Caco-2 (cell line): ENCODE measurements at regions not wholly inside any gene's neighbourhood (a gene's known extent, or its start where the extent isn't known, plus 50 kb on each side); places are given as distances from the start of the nearest gene placed in this dataset.

Experiments used
- BruUV-seq: library from RNA; stranded (reverse); fragments of 400-500 nt; replicated peaks from 2 replicates; lab custom pipeline; 2021; lab: Mats Ljungman, UMichigan
- CTCF ChIA-PET: fragments of 300-600 bp; sonication (Branson Sonifier 250); formaldehyde crosslinking; loops from one replicate; lab custom pipeline; 2022; ENCODE audit warnings: antibody characterized with exemption; lab: Charles Lee
- POLR2A ChIA-PET: fragments of 300-600 bp; sonication (Branson Sonifier 250); formaldehyde crosslinking; loops from one replicate; lab custom pipeline; 2022; ENCODE audit warnings: antibody characterized with exemption; lab: Charles Lee
- DNase-seq, 2 experiments: peaks; one replicate each; pipeline versions ENCODE4 v3.0.0 to v3.0.0-alpha.2; 2020 to 2022
- H3K27me3 ChIP-seq: replicated peaks from 2 replicates; pipeline ENCODE4 v1.6.0; 2011; ENCODE audit warnings: low read length; ENCODE audit not compliant: control insufficient read depth, insufficient read depth
- H3K36me3 ChIP-seq: 2 replicates; pipeline ENCODE4 v1.5.1; 2011; ENCODE audit warnings: low read length; ENCODE audit not compliant: control insufficient read depth, insufficient read depth
- H3K4me1 ChIP-seq: fragments of 250-450 bp; sonication (Bioruptor Pico); 2 replicates; pipeline ENCODE4 v1.5.1; 2020; ENCODE audit warnings: mild to moderate bottlenecking
- H3K4me3 ChIP-seq: 2 replicates; pipeline ENCODE4 v1.5.1; 2011; ENCODE audit warnings: low read depth, mild to moderate bottlenecking, control low read depth, low read length
- H3K9me3 ChIP-seq: fragments of 250-450 bp; sonication (Bioruptor Pico); 2 replicates; pipeline ENCODE4 v1.5.1; 2020; ENCODE audit warnings: mild to moderate bottlenecking, moderate library complexity
- H3K27ac Mint-ChIP-seq: one replicate; pipeline ENCODE4 v1.8.0; 2022; ENCODE audit warnings: mixed read lengths; ENCODE audit not compliant: unreplicated experiment
- H3K27me3 Mint-ChIP-seq: one replicate; pipeline ENCODE4 v1.8.0; 2022; ENCODE audit warnings: mixed read lengths; ENCODE audit not compliant: insufficient read depth, unreplicated experiment
- H3K36me3 Mint-ChIP-seq: one replicate; pipeline ENCODE4 v1.8.0; 2022; ENCODE audit warnings: mild to moderate bottlenecking, mixed read lengths; ENCODE audit not compliant: insufficient read depth, unreplicated experiment
- H3K4me1 Mint-ChIP-seq: one replicate; pipeline ENCODE4 v1.8.0; 2022; ENCODE audit warnings: low read depth, mixed read lengths; ENCODE audit not compliant: unreplicated experiment
- H3K4me3 Mint-ChIP-seq: one replicate; pipeline ENCODE4 v1.8.0; 2022; ENCODE audit warnings: mild to moderate bottlenecking, moderate library complexity, mixed read lengths; ENCODE audit not compliant: unreplicated experiment
- H3K9me3 Mint-ChIP-seq: one replicate; pipeline ENCODE4 v1.8.0; 2022; ENCODE audit warnings: mixed read lengths; ENCODE audit not compliant: unreplicated experiment
- CTCF ChIP-seq, 2 experiments: fragments of 200-600 bp in 1 of 2; IDR thresholded peaks; 1 replicate in 1 of 2; 2 replicates in 1 of 2; pipeline versions ENCODE4 v1.5.1 to v1.8.0; 2011 to 2022; ENCODE audit warnings: antibody characterized with exemption in 1 of 2, control low read depth in 1 of 2, inconsistent platforms in 1 of 2, low read depth in 1 of 2, low read length in 1 of 2, mild to moderate bottlenecking in 1 of 2, moderate library complexity in 1 of 2; ENCODE audit not compliant: insufficient read depth in 1 of 2, severe bottlenecking in 1 of 2, unreplicated experiment in 1 of 2
- intact Hi-C: fragments of 100-400 bp; cut with micrococcal nuclease; formaldehyde crosslinking; loops from one replicate; pipeline ENCODE4 v1.10.0; 2022; ENCODE audit not compliant: unreplicated experiment

- no peaks in the 10 kb centered on the region for H3K36me3 Mint-ChIP-seq
- H3K27me3 Mint-ChIP-seq: no peaks in the 10 kb centered on the region
- H3K4me3 Mint-ChIP-seq: no peak overlapping the region
- Histone ChIP-seq H3K36me3 (no peaks in the 10 kb centered on the region), H3K4me3 (no peak overlapping the region), H3K4me1 (no peaks in the 10 kb centered on the region), H3K27me3 (no peaks in the 10 kb centered on the region), H3K9me3 (no peaks in the 10 kb centered on the region)
- POLR2A ChIA-PET: no interaction called here
- BruUV-seq: no TSS peak
- H3K27ac Mint-ChIP-seq: no peak overlapping the region
- H3K4me1 Mint-ChIP-seq: no peaks in the 10 kb centered on the region
- no peak for DNase-seq
- CTCF ChIA-PET: no interaction called here
- TF ChIP-seq CTCF (IDR thresholded peaks at IDR 0.05; ENCODE audit: insufficient read depth in 1 of 2, low read depth in 1 of 2, low read length in 1 of 2, severe bottlenecking in 1 of 2, unreplicated experiment in 1 of 2): no peak
- no peaks in the 10 kb centered on the region for H3K9me3 Mint-ChIP-seq
- intact Hi-C loops: no loop called here
Measured at GRCh38 chr13:108439556-108439955, 170.0 kb downstream of the TNFSF13B start.

- no peak overlapping the region for H3K4me3 ChIP-seq
- DNase-seq: no peak
- POLR2A ChIA-PET: no interaction called here
- no peak overlapping the region for H3K4me3 Mint-ChIP-seq
- CTCF ChIA-PET: no interaction called here
- H3K36me3 ChIP-seq: no peaks in the 10 kb centered on the region
- no peaks in the 10 kb centered on the region for H3K36me3 Mint-ChIP-seq
- no peaks in the 10 kb centered on the region for H3K9me3 ChIP-seq
- no peak overlapping the region for H3K27ac Mint-ChIP-seq
- no peaks in the 10 kb centered on the region for H3K9me3 Mint-ChIP-seq
- H3K27me3 Mint-ChIP-seq: peaks cover 4% of the 10 kb centered on the region
- TF ChIP-seq CTCF (IDR thresholded peaks at IDR 0.05; ENCODE audit: insufficient read depth in 1 of 2, low read depth in 1 of 2, low read length in 1 of 2, severe bottlenecking in 1 of 2, unreplicated experiment in 1 of 2): no peak
- no TSS peak for BruUV-seq
- no peaks in the 10 kb centered on the region for H3K4me1 Mint-ChIP-seq
- intact Hi-C loops: no loop called here
- H3K27me3 ChIP-seq: no peaks in the 10 kb centered on the region
- H3K4me1 ChIP-seq: no peaks in the 10 kb centered on the region
Measured at GRCh38 chr13:108444448-108444847, 174.9 kb downstream of the TNFSF13B start.

DNA sequence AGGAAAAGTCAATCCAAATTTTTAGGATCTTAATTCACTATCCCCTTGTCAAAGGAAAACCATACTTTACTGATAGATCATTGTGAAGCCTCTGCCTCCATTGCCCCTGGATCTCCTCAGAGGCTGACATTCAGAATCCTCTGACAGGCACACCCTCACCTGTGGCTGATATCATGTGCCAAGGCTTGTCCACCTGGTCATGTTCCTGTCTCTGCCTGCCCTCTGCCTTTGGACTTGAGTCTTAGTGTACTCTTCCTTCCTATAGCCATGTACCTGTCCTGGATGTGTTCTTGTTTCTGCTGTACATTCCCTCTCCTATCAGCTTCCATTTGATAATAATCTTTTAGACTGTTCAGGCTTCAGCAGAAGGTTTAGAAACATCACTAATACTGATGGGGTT, 179.4 kb downstream of the TNFSF13B start:
- H3K9me3 Mint-ChIP-seq: no peaks in the 10 kb centered on the region

More for the DNA sequence above, 179.4 kb downstream of the TNFSF13B start:
- Histone ChIP-seq H3K9me3 (no peaks in the 10 kb centered on the region), H3K4me3 (no peak overlapping the region), H3K4me1 (no peaks in the 10 kb centered on the region), H3K27me3 (no peaks in the 10 kb centered on the region), H3K36me3 (no peaks in the 10 kb centered on the region)
- Mint-ChIP-seq H3K27me3 (peaks cover 7% of the 10 kb centered on the region), H3K4me3 (no peak overlapping the region), H3K4me1 (no peaks in the 10 kb centered on the region), H3K36me3 (no peaks in the 10 kb centered on the region), H3K27ac (no peak overlapping the region)
- POLR2A ChIA-PET: no interaction called here
- intact Hi-C loops: no loop called here
- CTCF ChIA-PET: no interaction called here
- no peak for DNase-seq
- no peak for TF ChIP-seq CTCF (IDR thresholded peaks at IDR 0.05; ENCODE audit: insufficient read depth in 1 of 2, low read depth in 1 of 2, low read length in 1 of 2, severe bottlenecking in 1 of 2, unreplicated experiment in 1 of 2)
- BruUV-seq: no TSS peak
